ENCODE measurements at regions not wholly inside any gene's neighbourhood (a gene's known extent, or its start where the extent isn't known, plus 50 kb on each side); places are given as distances from the start of the nearest gene placed in this dataset.

GRCh38 chr5:106116682-106117081, 1554.1 kb downstream of the EFNA5 start:
- no peaks in the 10 kb centered on the region for H3K27me3 ChIP-seq (ENCODE audit: control insufficient read depth, extremely low read depth, insufficient read depth, low read length)
- H3K4me1 ChIP-seq (ENCODE audit: control insufficient read depth, extremely low read depth, insufficient read depth, low read length): no peaks in the 10 kb centered on the region
- FAIRE-seq: no peak
- no peak overlapping the region for H3K4me2 ChIP-seq (ENCODE audit: control insufficient read depth, extremely low read depth, insufficient read depth, low read depth, low read length)
- TF ChIP-seq CTCF (optimal IDR thresholded peaks at IDR 0.05 in 1 of 3, IDR thresholded peaks at IDR 0.05 in 1 of 3, conservative IDR thresholded peaks at IDR 0.05 in 1 of 3; ENCODE audit: extremely low read depth in 1 of 3, insufficient read depth in 2 of 3, low read length in 3 of 3): no peak
- TF ChIP-seq EZH2 (IDR thresholded peaks at IDR 0.05; ENCODE audit: low read length): no peak
- no peak overlapping the region for H3K4me3 ChIP-seq (ENCODE audit: control insufficient read depth in 2 of 3, extremely low read depth in 1 of 3, insufficient read depth in 2 of 3, low read depth in 1 of 3, low read length in 3 of 3)
- H3K79me2 ChIP-seq (ENCODE audit: control insufficient read depth, insufficient read depth, low read length): no peaks in the 10 kb centered on the region
- H3K9me1 ChIP-seq (ENCODE audit: control insufficient read depth, extremely low read depth, insufficient read depth, low read length): no peaks in the 10 kb centered on the region
- no peak overlapping the region for H2AFZ ChIP-seq (ENCODE audit: control insufficient read depth, low read length)
- no peak overlapping the region for H3K27ac ChIP-seq (ENCODE audit: control insufficient read depth, insufficient read depth, low read length)
- no peaks in the 10 kb centered on the region for H3K9me3 ChIP-seq (ENCODE audit: control insufficient read depth, low read depth, low read length)
- dilution Hi-C loops (cut with MboI; ENCODE audit: extremely low pct_ligation_motif_present, low sequenced_read_pairs): no loop called here
- H3K9ac ChIP-seq (ENCODE audit: control insufficient read depth, extremely low read depth, insufficient read depth, low read length): no peak overlapping the region
- H4K20me1 ChIP-seq (ENCODE audit: control insufficient read depth, extremely low read depth, insufficient read depth, low read length): no peaks in the 10 kb centered on the region
- no peak for DNase-seq (ENCODE audit: low read depth, low spot score)
- no peaks in the 10 kb centered on the region for H3K36me3 ChIP-seq (ENCODE audit: control insufficient read depth in 2 of 2, extremely low read depth in 1 of 2, insufficient read depth in 2 of 2, low read length in 2 of 2)

GRCh38 chr5:106113922-106114321, 1556.8 kb downstream of the EFNA5 start:
- no peaks in the 10 kb centered on the region for H3K9me3 ChIP-seq (ENCODE audit: control insufficient read depth, low read depth, low read length)
- TF ChIP-seq CTCF (optimal IDR thresholded peaks at IDR 0.05 in 1 of 3, IDR thresholded peaks at IDR 0.05 in 1 of 3, conservative IDR thresholded peaks at IDR 0.05 in 1 of 3; ENCODE audit: extremely low read depth in 1 of 3, insufficient read depth in 2 of 3, low read length in 3 of 3) (no peak), EZH2 (IDR thresholded peaks at IDR 0.05; ENCODE audit: low read length) (no peak)
- DNase-seq (ENCODE audit: low read depth, low spot score) (no peak), FAIRE-seq (no peak)
- H3K4me3 ChIP-seq (ENCODE audit: control insufficient read depth in 2 of 3, extremely low read depth in 1 of 3, insufficient read depth in 2 of 3, low read depth in 1 of 3, low read length in 3 of 3): no peak overlapping the region
- no peaks in the 10 kb centered on the region for H3K27me3 ChIP-seq (ENCODE audit: control insufficient read depth, extremely low read depth, insufficient read depth, low read length)
- no peaks in the 10 kb centered on the region for H3K79me2 ChIP-seq (ENCODE audit: control insufficient read depth, insufficient read depth, low read length)
- dilution Hi-C loops (cut with MboI; ENCODE audit: extremely low pct_ligation_motif_present, low sequenced_read_pairs): no loop called here
- H2AFZ ChIP-seq (ENCODE audit: control insufficient read depth, low read length): no peak overlapping the region
- no peaks in the 10 kb centered on the region for H3K4me1 ChIP-seq (ENCODE audit: control insufficient read depth, extremely low read depth, insufficient read depth, low read length)
- no peak overlapping the region for H3K27ac ChIP-seq (ENCODE audit: control insufficient read depth, insufficient read depth, low read length)
- H3K9ac ChIP-seq (ENCODE audit: control insufficient read depth, extremely low read depth, insufficient read depth, low read length): no peak overlapping the region
- no peaks in the 10 kb centered on the region for H3K9me1 ChIP-seq (ENCODE audit: control insufficient read depth, extremely low read depth, insufficient read depth, low read length)
- no peaks in the 10 kb centered on the region for H3K36me3 ChIP-seq (ENCODE audit: control insufficient read depth in 2 of 2, extremely low read depth in 1 of 2, insufficient read depth in 2 of 2, low read length in 2 of 2)
- H4K20me1 ChIP-seq (ENCODE audit: control insufficient read depth, extremely low read depth, insufficient read depth, low read length): no peaks in the 10 kb centered on the region
- no peak overlapping the region for H3K4me2 ChIP-seq (ENCODE audit: control insufficient read depth, extremely low read depth, insufficient read depth, low read depth, low read length)
